H1 (cell line): ENCODE measurements at regions not wholly inside any gene's neighbourhood (a gene's known extent, or its start where the extent isn't known, plus 50 kb on each side); places are given as distances from the start of the nearest gene placed in this dataset.

Experiments used
- CTCF ChIA-PET: fragments of 300-600 bp; sonication (Branson Sonifier 250); formaldehyde crosslinking; loops from one replicate; lab custom pipeline; 2021; ENCODE audit not compliant: partially characterized antibody; lab: Charles Lee
- POLR2A ChIA-PET: fragments of 300-600 bp; sonication (Branson Sonifier 250); formaldehyde crosslinking; loops from one replicate; lab custom pipeline; 2021; ENCODE audit warnings: inconsistent platforms; ENCODE audit not compliant: partially characterized antibody; lab: Charles Lee
- DNase-seq, 2 experiments: peaks; one replicate each; pipeline versions ENCODE4 v3.0.0 to v3.0.0-alpha.2; 2010 to 2022; ENCODE audit warnings: low spot score in 2 of 2, low read depth in 1 of 2, mixed read lengths in 1 of 2
- FAIRE-seq: peaks from 2 replicates; lab custom pipeline; 2011; peaks lifted over from hg19 to GRCh38; lab: Jason Lieb, UNC
- H2AFZ ChIP-seq: 2 replicates; pipeline ENCODE4 v1.8.1; 2012; ENCODE audit warnings: low read length, inconsistent platforms
- H2AK5ac ChIP-seq: 2 replicates; pipeline ENCODE4 v1.6.1; 2013; ENCODE audit warnings: low read depth, low read length
- H2BK120ac ChIP-seq: replicated peaks from 2 replicates; pipeline ENCODE3; 2013; ENCODE audit warnings: low read depth, low read length, inconsistent platforms
- H2BK12ac ChIP-seq: 2 replicates; pipeline ENCODE4 v1.6.1; 2013; ENCODE audit warnings: low read depth, low read length
- H2BK15ac ChIP-seq: 2 replicates; pipeline ENCODE4 v1.6.1; 2013; ENCODE audit warnings: low read length
- H2BK20ac ChIP-seq: 2 replicates; pipeline ENCODE4 v1.6.1; 2013; ENCODE audit warnings: low read length
- H2BK5ac ChIP-seq: 2 replicates; pipeline ENCODE4 v1.6.1; 2013; ENCODE audit warnings: low read depth, low read length
- H3K14ac ChIP-seq: 2 replicates; pipeline ENCODE4 v1.6.1; 2013; ENCODE audit warnings: inconsistent platforms; ENCODE audit not compliant: insufficient read length
- H3K18ac ChIP-seq: 2 replicates; pipeline ENCODE4 v1.6.1; 2013; ENCODE audit warnings: low read length; ENCODE audit errors: extremely low read depth
- H3K23ac ChIP-seq: 2 replicates; pipeline ENCODE4 v1.6.1; 2013; ENCODE audit warnings: inconsistent platforms; ENCODE audit not compliant: insufficient read length
- H3K23me2 ChIP-seq: 2 replicates; pipeline ENCODE4 v1.6.1; 2013; ENCODE audit warnings: low read depth, low read length
- H3K27ac ChIP-seq: 2 replicates; pipeline ENCODE4 v1.6.1; 2011; ENCODE audit warnings: low read depth, low read length, inconsistent platforms
- H3K27me3 ChIP-seq, 4 experiments: replicated peaks in 1 of 4; 1 replicate in 1 of 4; 2 replicates in 3 of 4; pipeline versions ENCODE4 v1.6.1 to v1.8.1; 2011 to 2013; ENCODE audit warnings: low read length in 3 of 4, mild to moderate bottlenecking in 3 of 4, inconsistent platforms in 2 of 4, mixed read lengths in 2 of 4, moderate library complexity in 1 of 4; ENCODE audit not compliant: control insufficient read depth in 3 of 4, insufficient read depth in 3 of 4; ENCODE audit errors: extremely low read depth in 1 of 4
- H3K36me3 ChIP-seq, 4 experiments: 2 replicates each; pipeline versions ENCODE4 v1.6.1 to v1.8.1; 2011 to 2013; ENCODE audit warnings: mild to moderate bottlenecking in 4 of 4, low read length in 3 of 4, moderate library complexity in 2 of 4, control low read depth in 1 of 4, inconsistent platforms in 1 of 4; ENCODE audit not compliant: insufficient read depth in 4 of 4, control insufficient read depth in 2 of 4
- H3K4ac ChIP-seq: replicated peaks from 2 replicates; pipeline ENCODE3; 2013; ENCODE audit warnings: low read length, low read depth, mixed read lengths, inconsistent platforms; ENCODE audit not compliant: insufficient read length
- H3K4me1 ChIP-seq, 4 experiments: replicated peaks in 1 of 4; 1 replicate in 1 of 4; 2 replicates in 3 of 4; pipeline versions ENCODE4 v1.6.1 to v1.8.1; 2011 to 2013; ENCODE audit warnings: low read length in 3 of 4, inconsistent platforms in 2 of 4, mixed read lengths in 1 of 4; ENCODE audit not compliant: insufficient read depth in 4 of 4, control insufficient read depth in 3 of 4
- H3K4me2 ChIP-seq, 2 experiments: 2 replicates each; pipeline versions ENCODE4 v1.6.1 to v1.8.1; 2011 to 2013; ENCODE audit warnings: low read depth in 2 of 2, low read length in 2 of 2, control low read depth in 1 of 2, inconsistent platforms in 1 of 2, mild to moderate bottlenecking in 1 of 2; ENCODE audit not compliant: insufficient read depth in 1 of 2
- H3K4me3 ChIP-seq, 4 experiments: fragments of 200-600, 300-600 bp in 1 of 4; sonication (generic), shearing (Covaris generic), sonication (Bioruptor Twin) in 1 of 4; 2 replicates each; pipeline versions ENCODE4 v1.5.1 to v1.8.1; 2011 to 2016; ENCODE audit warnings: low read length in 4 of 4, low read depth in 3 of 4, control low read depth in 2 of 4, inconsistent platforms in 2 of 4, mild to moderate bottlenecking in 2 of 4, mixed read lengths in 1 of 4, moderate library complexity in 1 of 4; ENCODE audit not compliant: insufficient read depth in 2 of 4; ENCODE audit errors: extremely low read depth in 1 of 4
- H3K56ac ChIP-seq: replicated peaks from 2 replicates; pipeline ENCODE3; 2013; ENCODE audit warnings: low read depth, mild to moderate bottlenecking, mixed read lengths, low read length, inconsistent platforms; ENCODE audit not compliant: insufficient read length
- H3K79me1 ChIP-seq: 2 replicates; pipeline ENCODE4 v1.6.1; 2013; ENCODE audit warnings: low read depth, low read length, control low read depth
- H3K79me2 ChIP-seq, 2 experiments: 2 replicates each; pipeline versions ENCODE4 v1.6.1 to v1.8.1; 2012 to 2013; ENCODE audit warnings: low read length in 2 of 2, mild to moderate bottlenecking in 2 of 2, inconsistent platforms in 1 of 2; ENCODE audit not compliant: insufficient read depth in 2 of 2, control insufficient read depth in 1 of 2
- H3K9ac ChIP-seq, 4 experiments: replicated peaks in 1 of 4; 1 replicate in 1 of 4; 2 replicates in 3 of 4; pipeline versions ENCODE4 v1.6.1 to v1.8.1; 2011 to 2013; ENCODE audit warnings: low read depth in 3 of 4, low read length in 3 of 4, control low read depth in 2 of 4, mild to moderate bottlenecking in 2 of 4, moderate library complexity in 2 of 4, inconsistent platforms in 1 of 4; ENCODE audit errors: extremely low read depth in 1 of 4
- H3K9me3 ChIP-seq, 2 experiments: 2 replicates each; pipeline versions ENCODE4 v1.6.1 to v1.8.1; 2012 to 2013; ENCODE audit warnings: mild to moderate bottlenecking in 2 of 2, moderate library complexity in 2 of 2, control low read depth in 1 of 2, inconsistent platforms in 1 of 2, low read depth in 1 of 2, low read length in 1 of 2, mixed read lengths in 1 of 2; ENCODE audit not compliant: insufficient read depth in 2 of 2
- H4K20me1 ChIP-seq, 2 experiments: replicated peaks in 1 of 2; 2 replicates each; pipeline versions ENCODE3 to v1.8.1; 2011 to 2013; ENCODE audit warnings: inconsistent platforms in 2 of 2, low read length in 2 of 2, mild to moderate bottlenecking in 1 of 2; ENCODE audit not compliant: insufficient read depth in 2 of 2, control insufficient read depth in 1 of 2
- H4K5ac ChIP-seq: 2 replicates; pipeline ENCODE4 v1.6.1; 2013; ENCODE audit warnings: low read length, low read depth, mixed read lengths, inconsistent platforms; ENCODE audit not compliant: insufficient read length
- H4K8ac ChIP-seq: 2 replicates; pipeline ENCODE4 v1.8.0; 2013; ENCODE audit warnings: mild to moderate bottlenecking, moderate library complexity, low read length, inconsistent platforms; ENCODE audit not compliant: insufficient read depth; ENCODE audit errors: extremely low read depth
- H4K91ac ChIP-seq: replicated peaks from 2 replicates; pipeline ENCODE3; 2013; ENCODE audit warnings: low read length, mixed read lengths, inconsistent platforms; ENCODE audit not compliant: insufficient read length
- CREB1 ChIP-seq: IDR thresholded peaks from 2 replicates; pipeline ENCODE4 v1.6.1; 2012; ENCODE audit warnings: inconsistent platforms
- KDM1A ChIP-seq: fragments of 200-600, 300-600 bp; sonication (generic); IDR thresholded peaks from 2 replicates; pipeline ENCODE4 v1.7.1; 2016; ENCODE audit warnings: mild to moderate bottlenecking, low read length, borderline replicate concordance
- WGBS, 2 experiments: shearing (Covaris generic) in 1 of 2; methylation state at CpG; one replicate each; pipeline versions ENCODE4 v1.1.6 to v1.1.7; 2013 to 2015; ENCODE audit warnings: low lambda C conversion rate in 2 of 2, mixed read lengths in 2 of 2, inconsistent platforms in 1 of 2, low coverage in 1 of 2, missing lambda C conversion rate in 1 of 2; ENCODE audit not compliant: insufficient replicate concordance in 2 of 2, insufficient coverage in 1 of 2, insufficient read length in 1 of 2; ENCODE audit errors: extremely low coverage in 1 of 2, missing lambda C conversion rate in 1 of 2; 5-methylcytosine and 5-hydroxymethylcytosine counted together

- 96% methylated on average over 11 of the region's 11 CpGs; no CpG with 5 or more reads in 1 of the 2 experiments for WGBS, 2 experiments
- Histone ChIP-seq H2BK5ac (no peak overlapping the region), H4K20me1 (no peaks in the 10 kb centered on the region), H4K8ac (no peak overlapping the region), H2AK5ac (no peak overlapping the region), H3K9ac (no peak overlapping the region), H3K4me3 (no peak overlapping the region), H3K23ac (no peak overlapping the region), H3K79me2 (no peaks in the 10 kb centered on the region), H2BK20ac (no peak overlapping the region), H3K4me1 (no peaks in the 10 kb centered on the region), H2BK12ac (no peak overlapping the region), H3K36me3 (no peaks in the 10 kb centered on the region), H3K4me2 (no peak overlapping the region), H3K23me2 (no peaks in the 10 kb centered on the region), H3K56ac (no peak overlapping the region), H2BK15ac (no peak overlapping the region), H2AFZ (no peak overlapping the region), H3K14ac (no peak overlapping the region), H4K91ac (no peak overlapping the region), H3K4ac (no peak overlapping the region), H4K5ac (no peak overlapping the region), H3K27ac (no peak overlapping the region), H3K79me1 (no peaks in the 10 kb centered on the region), H3K27me3 (no peaks in the 10 kb centered on the region; a peak in 1 of 7 replicates), H2BK120ac (no peak overlapping the region), H3K9me3 (no peaks in the 10 kb centered on the region), H3K18ac (no peak overlapping the region)
- FAIRE-seq (no peak), DNase-seq (peak in 1 of 2 experiments; percentile 23)
- CTCF ChIA-PET, result interaction anchor here (1.0 to 3.5 kb wide), 2 partner anchors 93 to 117 kb away, joined by 4 to 11 read pairs; no protein-coding TSS in a partner anchor
- TF ChIP-seq KDM1A (no peak), CREB1 (no peak)
- POLR2A ChIA-PET, result no interaction called here
Measured at GRCh38 chr20:48527771-48528170, 300.0 kb downstream of the PREX1 start.
